IPS-NIHi7 (cell line): ENCODE measurements at regions not wholly inside any gene's neighbourhood (a gene's known extent, or its start where the extent isn't known, plus 50 kb on each side); places are given as distances from the start of the nearest gene placed in this dataset.
"Not testable (repeated sequence)": the region's sequence is repeated elsewhere in the genome, so short reads cannot be mapped to it uniquely, and the experiment has no call there.

Source experiments
- DNase-seq: peaks from one replicate; pipeline ENCODE4 v3.0.0; 2012; ENCODE audit warnings: mixed read lengths; ENCODE audit errors: extremely low spot score

DNA sequence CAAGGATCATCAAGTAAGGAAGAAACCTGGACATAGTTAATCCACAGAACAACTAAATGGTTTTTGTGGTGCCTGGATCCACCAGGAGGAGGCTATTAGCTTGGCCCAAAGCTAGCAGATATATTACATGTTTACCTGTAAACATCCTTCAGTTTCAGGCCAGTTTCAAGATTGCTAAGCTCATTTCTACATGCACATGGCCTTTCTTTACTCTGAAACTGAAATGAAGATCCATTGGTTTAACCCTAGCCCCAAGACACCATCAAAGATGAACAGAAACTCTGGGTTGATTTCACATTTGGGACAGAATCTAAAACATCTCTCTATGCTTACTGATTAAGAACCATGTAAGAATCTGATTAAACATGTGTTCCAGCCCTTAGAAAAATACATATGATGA lies 611.8 kb downstream of the TLE1 start:
- no peak for DNase-seq

DNA sequence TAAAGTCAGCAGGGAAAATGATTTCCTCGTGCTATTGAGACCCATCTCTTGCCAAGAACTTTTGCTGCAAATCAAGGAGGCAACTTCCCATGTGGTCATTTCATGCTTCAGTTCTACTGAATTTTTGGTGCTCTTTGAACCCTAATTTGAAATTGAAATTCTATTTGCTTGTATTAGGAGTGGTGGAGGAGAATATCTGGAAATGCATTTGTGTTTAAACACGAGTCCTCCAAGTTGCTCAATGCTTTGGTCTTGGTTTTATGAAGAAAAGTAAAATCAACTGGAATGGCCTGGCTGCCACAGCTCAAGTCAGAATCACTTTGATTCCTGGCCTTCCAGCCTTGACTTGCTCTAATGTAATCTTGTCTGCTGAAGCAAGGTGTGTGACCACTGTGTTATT lies 613.2 kb downstream of the TLE1 start:
- DNase-seq, result no peak

DNA sequence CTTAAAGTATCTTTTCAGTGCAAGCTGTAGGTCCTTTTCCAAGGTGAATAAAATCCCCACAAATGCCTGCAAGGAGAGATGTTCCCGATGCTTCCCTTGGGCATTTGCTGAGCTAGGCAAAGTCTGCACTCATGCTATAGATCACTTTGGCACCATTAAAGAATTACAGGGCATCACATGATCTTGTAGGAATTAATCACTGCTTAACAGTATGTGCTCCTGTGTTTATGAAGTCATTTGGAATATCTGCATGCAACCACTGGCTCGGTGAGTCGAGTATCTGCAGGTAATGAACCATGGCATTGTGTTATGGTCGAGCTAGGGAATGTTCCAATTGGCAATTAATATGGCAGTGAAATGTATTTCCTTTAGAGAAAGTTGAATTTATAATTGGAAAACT lies 615.1 kb downstream of the TLE1 start:
- DNase-seq, result no peak

DNA sequence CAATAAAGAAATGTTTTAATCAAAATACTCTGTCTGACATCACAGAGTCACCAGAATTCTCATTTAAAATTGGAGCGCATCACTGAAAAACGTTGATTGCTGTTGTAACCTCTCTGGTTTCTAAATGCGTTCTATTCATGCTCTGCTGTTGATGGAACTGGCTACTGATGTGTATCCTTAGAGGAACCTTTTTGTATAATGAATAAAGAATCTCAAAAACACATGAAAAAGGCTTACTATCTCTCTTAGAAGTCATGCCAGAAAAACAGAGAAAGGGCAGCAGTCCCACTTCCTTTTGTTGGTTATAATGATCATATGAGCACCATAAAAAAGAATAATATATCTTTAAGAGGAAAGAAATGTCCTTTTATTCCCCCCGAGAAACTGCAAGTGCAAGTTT lies 615.5 kb downstream of the TLE1 start:
- DNase-seq, result no peak

DNA sequence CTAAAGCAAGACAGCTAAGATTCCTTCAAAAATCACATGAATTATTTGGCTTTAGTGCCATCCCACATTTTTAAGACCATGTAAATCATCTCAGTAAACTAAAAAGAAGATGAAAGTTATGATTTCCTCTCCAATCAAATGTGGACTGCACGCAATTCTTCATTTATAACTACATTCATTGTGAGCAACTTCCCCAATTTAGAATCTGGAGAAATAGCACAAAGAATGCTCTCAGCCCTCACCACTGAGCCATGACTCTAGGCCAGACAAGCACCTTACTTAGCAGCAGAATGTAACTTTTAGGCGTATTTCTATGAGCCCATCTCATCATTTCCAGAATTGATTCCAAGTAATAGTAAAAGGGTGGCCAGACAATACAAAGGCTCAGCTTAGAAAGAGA lies 616.6 kb downstream of the TLE1 start:
- DNase-seq, result no peak

DNA sequence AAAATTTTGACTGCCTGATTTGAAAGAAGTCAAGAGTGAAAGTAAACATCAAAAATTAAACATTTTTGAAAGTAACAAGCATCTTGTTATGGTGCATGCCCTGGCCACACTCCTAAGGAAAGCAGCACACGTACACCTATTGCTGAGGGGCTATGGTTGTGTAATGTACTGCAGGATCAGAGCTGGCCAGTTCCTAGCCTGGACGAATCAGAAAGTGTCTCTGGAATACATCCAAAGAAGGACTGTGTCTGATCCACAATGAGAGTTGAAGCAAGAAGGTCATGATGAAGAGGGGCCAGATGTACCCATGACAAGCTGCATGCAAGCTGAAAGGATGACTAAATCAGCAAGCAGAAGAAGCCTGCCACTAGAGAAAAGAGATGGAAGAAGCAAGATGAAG lies 618.2 kb downstream of the TLE1 start:
- DNase-seq, result no peak

DNA sequence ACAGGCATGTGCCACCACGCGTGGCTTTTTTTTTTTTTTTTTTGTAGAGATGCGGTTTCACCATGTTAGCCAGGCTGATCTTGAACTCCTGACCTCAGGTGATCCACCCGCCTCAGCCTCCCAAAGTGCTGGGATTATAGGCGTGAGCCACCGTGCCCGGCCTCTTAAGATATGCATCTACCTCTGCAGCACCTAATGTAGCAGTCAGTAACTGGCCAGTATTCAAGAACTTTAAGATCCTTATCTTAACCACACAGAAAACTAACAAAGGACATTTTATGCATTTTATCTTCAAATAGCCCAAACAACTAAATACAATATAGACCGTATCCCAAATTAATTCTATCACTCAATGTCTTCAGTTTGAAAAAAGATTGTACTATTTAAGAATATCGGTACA lies 618.7 kb downstream of the TLE1 start:
- DNase-seq, result no peak

DNA sequence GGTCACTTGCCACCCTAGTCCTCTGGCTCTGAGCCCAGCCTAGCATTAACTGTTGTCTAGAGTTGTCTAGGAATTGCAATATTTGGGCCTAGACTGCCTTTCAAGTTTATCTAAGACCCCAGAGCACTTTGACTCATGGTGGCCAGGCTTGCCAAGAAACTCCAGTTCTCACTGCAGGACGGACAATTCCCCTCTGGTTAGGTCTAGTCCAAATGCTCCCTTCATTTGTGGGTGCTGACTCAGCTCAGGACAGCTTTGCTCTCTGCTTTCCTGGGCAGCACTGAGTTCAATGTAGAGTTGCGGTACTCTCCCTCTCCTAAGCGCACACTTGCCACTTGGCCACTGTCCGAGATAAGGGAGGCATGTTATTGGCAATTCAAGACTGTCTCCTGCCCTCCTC lies 619.4 kb downstream of the TLE1 start:
- DNase-seq, result no peak

DNA sequence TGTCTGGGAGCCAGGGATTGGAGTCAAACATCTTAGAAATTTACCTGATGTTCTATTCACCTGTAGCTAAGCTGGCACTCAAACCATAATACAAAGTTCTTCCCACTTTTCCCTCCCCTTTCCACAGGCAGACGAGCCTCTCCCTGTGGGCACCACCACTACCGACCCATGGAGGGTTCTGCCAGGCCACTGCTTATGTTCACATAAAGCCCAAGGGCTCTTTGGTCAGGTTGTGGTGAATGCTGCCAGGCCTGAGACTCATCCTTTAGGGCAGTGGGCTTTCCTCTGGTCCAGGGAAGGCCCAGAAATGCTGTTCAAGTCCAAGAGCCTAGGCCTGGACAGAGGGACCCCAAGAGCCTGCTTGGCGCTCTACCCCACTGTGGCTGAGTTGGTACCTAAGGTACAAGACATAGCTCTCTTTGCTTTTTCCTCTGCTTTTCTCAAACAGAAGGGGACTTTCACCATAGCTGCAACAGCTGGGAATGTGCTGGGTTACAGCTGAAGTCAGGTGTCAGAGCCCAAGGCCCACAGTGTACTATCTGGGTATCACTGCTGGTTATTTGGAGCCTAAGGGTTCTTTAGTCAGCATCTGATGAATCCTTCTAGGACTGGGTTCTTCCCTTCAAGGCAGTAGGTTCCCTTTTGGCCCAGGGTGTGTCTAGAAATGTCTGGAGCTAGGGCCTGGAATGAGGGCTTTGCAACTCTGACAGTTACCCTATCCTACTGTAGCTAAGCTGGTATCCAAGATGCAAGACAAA lies 620.1 kb downstream of the TLE1 start:
- no peak for DNase-seq

DNA sequence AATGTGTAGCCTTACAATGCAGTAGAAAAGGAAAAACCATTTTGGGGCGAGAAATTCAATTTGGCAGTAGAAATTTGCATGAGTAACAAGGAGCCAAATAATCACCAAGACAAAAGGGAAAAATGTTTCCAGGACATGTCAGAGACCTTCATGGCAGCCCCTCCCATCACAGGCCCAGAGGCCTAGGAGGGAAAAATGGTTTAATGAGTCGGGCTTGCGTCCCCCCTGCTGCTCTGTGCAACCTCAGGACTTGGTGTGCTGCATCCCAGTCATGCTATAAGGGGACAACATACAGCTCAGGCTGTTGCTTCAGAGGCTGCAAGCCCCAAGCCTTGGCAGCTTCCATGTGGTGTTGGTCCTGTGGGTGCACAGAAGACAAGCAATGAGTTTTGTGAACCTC lies 626.4 kb downstream of the TLE1 start:
- not testable (repeated sequence) for DNase-seq

DNA sequence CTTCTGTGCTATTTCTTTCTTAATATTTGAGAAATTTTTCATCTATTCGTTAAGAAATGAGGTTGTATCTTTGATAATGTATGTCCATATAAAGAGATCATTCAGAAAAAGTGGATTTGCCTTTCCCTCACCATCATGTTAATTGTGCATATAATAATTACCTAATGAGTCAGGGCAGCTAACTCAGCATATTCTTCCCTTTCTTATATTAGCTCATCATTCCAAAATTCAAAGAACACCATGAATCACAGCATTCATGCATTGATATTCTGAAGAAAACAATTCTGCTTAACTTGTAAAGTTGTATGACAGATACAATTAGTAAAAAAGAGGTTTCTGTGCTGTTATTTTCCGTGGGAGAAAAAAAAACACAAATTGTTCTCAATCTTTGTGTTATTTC lies 630.6 kb downstream of the TLE1 start:
- DNase-seq, result no peak

DNA sequence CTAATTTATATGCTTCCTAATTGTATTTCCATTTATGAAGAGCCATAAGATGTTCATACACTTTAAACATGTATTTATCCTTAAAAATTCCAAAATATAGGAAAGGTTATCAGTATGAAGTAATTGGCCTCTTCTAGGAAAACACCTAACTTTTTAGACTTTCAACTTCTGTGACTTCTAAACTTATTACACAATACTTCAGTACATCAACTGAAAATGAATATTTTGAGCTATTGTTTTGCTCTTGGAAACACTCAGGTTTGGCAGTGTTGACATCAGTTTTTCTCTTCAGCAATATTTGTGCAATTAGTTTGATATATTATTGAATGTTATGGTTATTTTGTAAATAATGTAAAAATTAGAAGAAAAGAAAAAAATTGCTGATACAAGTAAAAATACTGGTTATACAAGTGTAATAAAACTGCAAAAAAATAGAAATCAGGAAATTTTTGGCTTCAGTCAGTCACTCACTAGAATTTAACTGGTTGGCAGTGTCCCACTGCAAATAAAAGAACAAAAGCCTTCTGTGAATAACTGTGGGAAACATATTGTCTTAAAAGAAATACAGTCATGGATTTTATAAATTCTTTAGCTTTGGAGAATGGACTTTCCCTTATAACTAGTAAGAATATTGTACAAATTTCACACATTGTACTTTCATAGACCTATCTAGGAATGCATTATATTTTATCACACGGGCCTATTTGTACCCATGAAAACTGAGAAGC lies 635.9 kb downstream of the TLE1 start:
- no peak for DNase-seq

DNA sequence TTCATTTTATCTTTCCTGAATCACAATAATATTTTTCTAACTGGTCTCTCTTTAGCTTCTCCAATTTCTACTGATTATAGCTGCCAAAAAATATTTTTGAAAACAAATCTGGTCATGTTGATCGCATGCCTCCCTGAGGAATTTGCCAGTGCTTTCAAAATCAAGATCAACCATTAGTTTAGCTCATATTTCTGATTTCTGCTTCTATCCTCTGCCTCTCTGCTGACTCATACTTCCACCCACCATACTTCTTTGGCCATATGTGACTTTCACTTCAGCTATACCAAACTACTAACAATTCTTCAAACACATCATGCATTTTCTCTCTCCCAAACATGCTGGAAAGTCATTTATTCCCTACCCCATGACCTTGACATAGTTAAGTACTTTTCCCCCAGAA lies 636.5 kb downstream of the TLE1 start:
- no peak for DNase-seq

DNA sequence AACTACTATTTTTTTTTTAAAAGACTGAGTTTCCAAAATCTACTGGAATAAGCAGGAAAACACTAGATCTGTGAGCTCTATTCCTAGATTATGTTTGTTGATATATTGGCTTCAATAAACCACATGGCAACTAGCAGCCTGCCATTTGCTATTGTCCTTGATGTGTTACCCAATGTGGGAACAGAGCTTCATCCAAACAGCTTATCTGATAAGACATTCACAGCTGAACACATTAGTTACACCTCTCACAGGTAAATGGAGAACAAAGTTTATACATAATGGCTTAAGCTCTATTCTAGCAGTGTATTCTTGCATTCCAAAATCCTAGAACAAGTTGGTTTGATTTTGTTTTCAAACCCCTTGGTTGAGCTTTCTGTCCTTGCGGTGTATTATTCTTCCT lies 642.1 kb downstream of the TLE1 start:
- no peak for DNase-seq

DNA sequence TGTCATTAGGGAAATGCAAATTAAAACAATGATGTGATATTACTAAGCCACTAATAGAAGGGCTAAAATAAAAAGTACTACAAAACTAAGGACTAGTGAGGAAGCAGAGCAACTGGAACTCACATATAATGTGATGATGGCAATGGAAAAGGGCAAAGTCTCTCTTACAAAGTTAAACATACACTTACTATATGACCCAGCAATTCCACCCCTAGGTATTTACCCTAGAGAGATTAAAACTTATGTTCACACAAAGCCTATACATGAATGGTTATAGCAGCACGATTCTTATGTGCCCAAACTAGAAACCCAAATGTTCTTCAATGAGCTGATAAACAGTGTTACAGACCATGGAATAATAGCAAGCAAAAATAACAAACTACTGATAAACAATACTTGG lies 643.7 kb downstream of the TLE1 start:
- DNase-seq, result no peak

DNA sequence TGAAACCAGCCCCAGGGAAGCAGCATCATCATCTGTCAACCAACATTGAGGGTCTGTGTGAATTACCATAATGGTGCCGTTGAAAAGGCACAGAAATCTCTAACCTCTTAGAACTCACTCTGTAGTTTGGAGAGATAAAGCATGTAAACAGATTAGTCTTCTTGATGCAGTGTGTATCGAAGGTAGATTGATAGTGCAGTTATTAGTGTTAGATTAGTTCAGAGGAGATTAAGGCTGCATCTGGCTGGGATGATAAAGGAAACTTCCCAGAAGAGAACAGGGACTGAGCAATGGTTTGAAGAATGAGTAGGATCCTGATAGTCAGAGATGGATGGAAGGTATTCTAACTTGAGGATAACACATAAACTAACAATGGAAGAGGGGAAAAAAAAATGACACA lies 651.5 kb downstream of the TLE1 start:
- no peak for DNase-seq

DNA sequence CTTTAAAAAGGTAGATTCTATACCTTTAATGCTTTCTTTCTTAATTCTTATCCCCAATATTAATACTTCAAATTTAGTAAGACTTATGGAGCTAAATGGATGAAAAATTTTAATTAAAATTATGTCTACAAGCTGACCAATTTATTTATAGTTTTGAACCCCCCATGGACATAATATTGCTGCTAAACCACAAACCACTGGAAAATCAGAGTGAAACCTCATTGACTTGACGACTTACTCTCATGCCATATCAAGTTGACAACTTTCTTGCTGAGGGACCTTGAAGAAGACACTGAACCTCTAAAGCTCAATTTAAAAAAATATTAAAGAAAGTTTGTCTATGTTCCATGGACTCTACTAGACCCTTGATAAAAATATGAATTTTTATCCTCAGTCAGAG lies 653.7 kb downstream of the TLE1 start:
- DNase-seq, result no peak

DNA sequence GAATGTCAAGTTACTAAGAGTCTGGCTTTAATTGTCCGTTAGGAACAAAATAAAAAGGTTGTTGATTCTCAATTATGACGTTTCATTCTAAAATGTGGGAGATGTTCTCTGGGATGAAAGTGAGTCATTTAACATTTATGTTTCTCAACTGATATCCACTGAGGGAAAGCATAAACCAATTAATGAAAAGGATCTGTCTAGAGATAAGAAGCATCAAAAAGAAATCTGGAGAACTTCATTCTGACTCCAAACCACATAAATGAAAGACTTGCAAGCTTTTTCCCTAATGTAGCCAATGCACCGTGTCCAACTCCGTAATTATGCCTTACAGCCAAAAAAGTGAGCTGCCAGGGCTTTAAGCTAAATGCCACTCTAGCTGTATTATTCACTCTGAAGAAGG lies 654.2 kb downstream of the TLE1 start:
- DNase-seq, result no peak

DNA sequence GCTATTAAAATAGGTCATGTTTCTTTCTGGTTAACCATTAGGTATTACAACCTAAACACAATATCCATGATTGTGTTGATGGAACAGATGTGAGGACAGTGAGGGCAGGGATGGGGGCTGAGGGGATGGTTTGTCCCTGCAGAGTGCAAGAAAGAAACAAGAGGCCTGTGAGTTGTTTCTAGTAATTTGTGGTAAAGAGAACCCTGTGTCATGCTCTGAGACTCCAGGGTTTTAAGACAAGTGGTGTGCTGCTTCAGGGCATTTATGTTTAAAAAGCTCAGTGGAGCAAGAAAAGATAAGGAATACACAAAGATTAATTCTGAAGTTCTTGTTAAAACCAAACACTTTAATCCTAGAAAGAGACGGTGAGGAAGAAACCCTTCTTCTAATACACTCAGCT lies 656.5 kb downstream of the TLE1 start:
- no peak for DNase-seq

DNA sequence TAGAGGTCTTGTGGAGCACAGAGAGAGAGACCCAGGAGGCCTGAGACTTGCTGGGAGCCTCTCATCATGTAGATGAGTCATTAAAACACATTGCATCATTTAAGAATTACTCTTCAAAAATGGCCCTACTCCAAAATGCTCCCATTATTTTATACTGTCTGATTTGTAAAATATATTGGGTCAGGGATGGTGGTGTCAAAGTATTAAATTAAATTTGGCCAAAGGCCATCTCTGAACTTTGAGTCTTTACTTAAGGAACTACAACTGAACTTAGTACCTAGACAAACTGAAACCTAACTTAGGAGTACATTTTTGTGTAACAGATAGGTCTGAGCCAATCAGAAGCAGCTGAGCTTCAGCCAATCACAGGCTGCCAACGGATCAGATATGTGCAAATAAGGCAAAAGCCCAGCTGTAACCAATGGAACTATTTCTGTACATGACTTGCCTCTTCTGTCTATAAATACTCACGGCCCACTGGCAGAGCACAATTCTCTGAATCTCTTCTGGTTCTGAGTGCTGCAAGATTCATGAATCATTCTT lies 657.2 kb downstream of the TLE1 start:
- DNase-seq, result no peak

DNA sequence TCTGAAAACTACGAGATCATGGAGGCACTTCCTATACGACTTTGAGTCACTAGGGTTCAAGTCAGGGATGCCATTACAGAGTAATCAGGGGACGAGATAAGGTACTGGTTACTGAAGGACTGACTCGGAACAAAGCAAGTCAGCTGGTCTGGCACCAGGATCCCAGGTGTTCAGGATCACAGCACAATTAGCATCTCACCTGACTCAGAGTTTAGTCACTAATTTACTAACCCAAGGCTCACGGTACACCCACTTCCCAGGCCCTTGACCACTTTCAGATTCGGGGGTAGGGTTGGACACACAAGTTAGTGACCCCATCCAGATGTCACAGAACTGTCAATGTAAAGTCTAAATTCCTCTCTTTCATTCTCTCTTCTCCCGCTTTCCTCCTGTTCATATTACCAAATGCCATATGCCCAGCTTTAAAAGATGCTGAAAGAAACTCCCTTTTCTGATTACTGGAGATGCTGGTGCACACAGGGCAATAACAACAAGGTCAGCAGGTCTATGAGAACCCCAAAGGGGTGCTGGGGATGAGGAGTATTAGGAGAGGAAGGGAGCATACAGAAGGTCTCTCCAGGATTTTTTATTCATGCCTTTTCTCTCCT lies 657.8 kb downstream of the TLE1 start:
- no peak for DNase-seq

DNA sequence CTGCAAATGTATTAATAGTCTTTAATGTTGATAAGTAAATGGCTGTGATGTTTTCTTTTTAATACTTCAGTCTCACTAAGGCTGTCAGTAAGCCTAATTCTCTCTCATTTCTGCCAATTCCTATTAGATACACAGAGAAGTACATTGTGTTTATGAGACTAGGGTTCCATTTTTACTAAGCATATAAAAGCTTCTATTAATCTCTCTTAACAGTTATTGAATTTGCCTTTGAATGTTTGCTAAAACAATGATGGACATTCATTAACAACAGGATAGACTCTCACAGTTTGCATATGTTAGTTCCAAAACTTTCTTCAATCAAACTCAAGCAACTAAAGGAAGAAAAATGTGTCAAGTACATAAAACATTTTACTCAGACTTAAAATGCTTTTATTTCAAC lies 659.3 kb downstream of the TLE1 start:
- DNase-seq, result no peak

DNA sequence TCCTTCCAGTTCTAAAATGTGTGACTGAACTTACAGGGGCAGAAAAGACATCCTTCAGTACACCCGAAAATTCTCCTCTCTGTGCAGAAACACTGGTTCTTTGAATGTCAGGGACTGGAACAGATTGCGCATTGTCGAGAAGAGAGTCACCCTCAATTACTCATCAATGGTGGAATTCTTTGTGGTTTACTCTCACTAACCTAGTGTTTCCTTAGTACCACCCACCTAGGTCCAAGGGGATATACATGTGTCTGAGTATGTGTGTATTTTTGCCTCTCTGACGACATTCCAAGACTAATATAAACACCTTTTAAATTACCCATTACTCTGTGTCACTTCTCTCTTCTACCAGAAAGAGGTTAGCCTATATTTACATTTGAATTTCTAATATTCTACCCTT lies 660.8 kb downstream of the TLE1 start:
- DNase-seq, result peak; percentile 17
